ENCODE measurements at regions not wholly inside any gene's neighbourhood (a gene's known extent, or its start where the extent isn't known, plus 50 kb on each side); places are given as distances from the start of the nearest gene placed in this dataset.
A peak's percentile ranks its signal among the peaks of the same experiment; 100 is the strongest.

- H3K9me3 ChIP-seq (replicated peaks; ENCODE audit: control insufficient read depth, insufficient read depth, low read length) = no peaks in the 10 kb centered on the region
- DNase-seq (ENCODE audit: low read depth, low spot score) (no peak), FAIRE-seq (no peak)
- dilution Hi-C loops (cut with MboI; ENCODE audit: extremely low pct_ligation_motif_present, low sequenced_read_pairs) = no loop called here
- H3K36me3 ChIP-seq (ENCODE audit: control insufficient read depth in 2 of 2, extremely low read depth in 1 of 2, insufficient read depth in 2 of 2, low read length in 2 of 2) = no peaks in the 10 kb centered on the region
- H3K79me2 ChIP-seq (ENCODE audit: control insufficient read depth, insufficient read depth, low read length) = no peaks in the 10 kb centered on the region
- CTCF ChIA-PET = interaction anchor here (0.9 kb wide), 1 partner anchor 260 kb away, joined by 12 read pairs; no protein-coding TSS in a partner anchor
- no peaks in the 10 kb centered on the region for H4K20me1 ChIP-seq (replicated peaks; ENCODE audit: control insufficient read depth, extremely low read depth, insufficient read depth, low read length)
- no peaks in the 10 kb centered on the region for H3K4me1 ChIP-seq (ENCODE audit: control insufficient read depth, extremely low read depth, insufficient read depth, low read length)
- BruUV-seq (replicated peaks) = no TSS peak
- TF ChIP-seq JUN (IDR thresholded peaks at IDR 0.05; ENCODE audit: borderline replicate concordance, insufficient read depth, insufficient read length, low read depth) (no peak), CTCF (IDR thresholded peaks at IDR 0.05; ENCODE audit: extremely low read depth in 1 of 2, insufficient read depth in 1 of 2, low read depth in 1 of 2, low read length in 2 of 2) (peak in 1 of 2 donors; percentile 8)
- H3K4me2 ChIP-seq (ENCODE audit: insufficient read depth, low read length) = no peak overlapping the region
- intact Hi-C loops (cut with micrococcal nuclease) = no loop called here
- H3K27ac ChIP-seq (ENCODE audit: insufficient read depth, low read depth, low read length) = no peak overlapping the region
- H3K4me3 ChIP-seq (replicated peaks in 1 of 3; ENCODE audit: insufficient read depth in 1 of 3, low read depth in 1 of 3, low read length in 3 of 3) = no peak overlapping the region
- H3K27me3 ChIP-seq (ENCODE audit: control insufficient read depth in 2 of 2, insufficient read depth in 2 of 2, low read length in 2 of 2) = no peaks in the 10 kb centered on the region
- POLR2A ChIA-PET = no interaction called here
- H2AFZ ChIP-seq (ENCODE audit: low read depth, low read length) = no peak overlapping the region
- no peak overlapping the region for H3K9ac ChIP-seq (replicated peaks; ENCODE audit: extremely low read depth, insufficient read depth, low read length)
- no peaks in the 10 kb centered on the region for H3K9me1 ChIP-seq (replicated peaks; ENCODE audit: control insufficient read depth, extremely low read depth, insufficient read depth, low read length)
Observed at GRCh38 chr4:22129454-22130029, 181.0 kb upstream of the KCNIP4 start.

GRCh38 chr4:22122062-22122461, 173.5 kb upstream of the KCNIP4 start:
- no peak for TF ChIP-seq POLR2A (IDR thresholded peaks at IDR 0.05; ENCODE audit: low read depth, low read length)
- TF ChIP-seq MYC (IDR thresholded peaks at IDR 0.05; ENCODE audit: low read depth, low read length) = no peak
- no peak for TF ChIP-seq POLR2AphosphoS5 (IDR thresholded peaks at IDR 0.05; ENCODE audit: insufficient read depth, low read depth, low read length)
- TF ChIP-seq CTCF (IDR thresholded peaks at IDR 0.05; ENCODE audit: extremely low read depth in 1 of 2, insufficient read depth in 1 of 2, low read depth in 1 of 2, low read length in 2 of 2) = no peak
- no peak for TF ChIP-seq FOS (IDR thresholded peaks at IDR 0.05; ENCODE audit: borderline replicate concordance, insufficient read depth, low read length)
- no peak for TF ChIP-seq JUN (IDR thresholded peaks at IDR 0.05; ENCODE audit: borderline replicate concordance, insufficient read depth, insufficient read length, low read depth)
- no peak for TF ChIP-seq EZH2 (IDR thresholded peaks at IDR 0.05; ENCODE audit: borderline replicate concordance, low read depth, low read length, severe bottlenecking)
- no peak for TF ChIP-seq GATA2 (IDR thresholded peaks at IDR 0.05; ENCODE audit: insufficient read depth, insufficient read length, low read depth, low read length)
- TF ChIP-seq MAX (IDR thresholded peaks at IDR 0.05; ENCODE audit: insufficient read depth, insufficient read length) = no peak
- H3K9me3 ChIP-seq (replicated peaks; ENCODE audit: control insufficient read depth, insufficient read depth, low read length) = peaks cover 2% of the 10 kb centered on the region
- BruUV-seq (replicated peaks) = no TSS peak
- no peaks in the 10 kb centered on the region for H4K20me1 ChIP-seq (replicated peaks; ENCODE audit: control insufficient read depth, extremely low read depth, insufficient read depth, low read length)
- no peak overlapping the region for H3K4me3 ChIP-seq (replicated peaks in 1 of 3; ENCODE audit: insufficient read depth in 1 of 3, low read depth in 1 of 3, low read length in 3 of 3)
- intact Hi-C loops (cut with micrococcal nuclease) (no loop called here), dilution Hi-C loops (cut with MboI; ENCODE audit: extremely low pct_ligation_motif_present, low sequenced_read_pairs) (no loop called here)
- POLR2A ChIA-PET = no interaction called here
- H3K4me1 ChIP-seq (ENCODE audit: control insufficient read depth, extremely low read depth, insufficient read depth, low read length) = no peaks in the 10 kb centered on the region
- CTCF ChIA-PET = no interaction called here
- H2AFZ ChIP-seq (ENCODE audit: low read depth, low read length) = no peak overlapping the region
- H3K9ac ChIP-seq (replicated peaks; ENCODE audit: extremely low read depth, insufficient read depth, low read length) = no peak overlapping the region
- DNase-seq (ENCODE audit: low read depth, low spot score) = no peak
- H3K36me3 ChIP-seq (ENCODE audit: control insufficient read depth in 2 of 2, extremely low read depth in 1 of 2, insufficient read depth in 2 of 2, low read length in 2 of 2) = no peaks in the 10 kb centered on the region
- H3K79me2 ChIP-seq (ENCODE audit: control insufficient read depth, insufficient read depth, low read length) = no peaks in the 10 kb centered on the region
- no peaks in the 10 kb centered on the region for H3K9me1 ChIP-seq (replicated peaks; ENCODE audit: control insufficient read depth, extremely low read depth, insufficient read depth, low read length)
- H3K27me3 ChIP-seq (ENCODE audit: control insufficient read depth in 2 of 2, insufficient read depth in 2 of 2, low read length in 2 of 2) = no peaks in the 10 kb centered on the region
- H3K4me2 ChIP-seq (ENCODE audit: insufficient read depth, low read length) = no peak overlapping the region
- no peak for FAIRE-seq
- no peak overlapping the region for H3K27ac ChIP-seq (ENCODE audit: insufficient read depth, low read depth, low read length)

Data from endothelial cell of umbilical vein (primary cell).